OCI-LY7 (cell line): ENCODE measurements at regions not wholly inside any gene's neighbourhood (a gene's known extent, or its start where the extent isn't known, plus 50 kb on each side); places are given as distances from the start of the nearest gene placed in this dataset.

Source experiments
- BruUV-seq: library from RNA; stranded (reverse); fragments of 400-500 nt; replicated peaks from 2 replicates; lab custom pipeline; 2021; lab: Mats Ljungman, UMichigan
- CTCF ChIA-PET: fragments of 300-600 bp; sonication (Branson Sonifier 250); formaldehyde crosslinking; loops from one replicate; lab custom pipeline; 2022; ENCODE audit warnings: antibody characterized with exemption; ENCODE audit not compliant: unreplicated experiment; lab: Charles Lee
- POLR2A ChIA-PET: fragments of 300-600 bp; sonication (Branson Sonifier 250); formaldehyde crosslinking; loops from one replicate; lab custom pipeline; 2022; ENCODE audit warnings: antibody characterized with exemption; lab: Charles Lee
- DNase-seq: peaks from one replicate; pipeline ENCODE4 v3.0.0-alpha.2; 2015; ENCODE audit warnings: low spot score
- H2AFZ ChIP-seq: fragments of 200-600 bp; sonication (generic), shearing (Covaris generic); 2 replicates; pipeline ENCODE4 v1.6.1; 2014; ENCODE audit warnings: mild to moderate bottlenecking, antibody characterized with exemption, low read length, moderate library complexity
- H3K27ac ChIP-seq: fragments of 200-600 bp; sonication (generic); 2 replicates; pipeline ENCODE4 v1.5.1; 2014; ENCODE audit warnings: mixed run types, low read depth, mild to moderate bottlenecking, moderate library complexity, low read length, inconsistent platforms; ENCODE audit not compliant: poor library complexity, severe bottlenecking
- H3K36me3 ChIP-seq: fragments of 200-600 bp; sonication (generic); 2 replicates; pipeline ENCODE4 v1.6.1; 2014; ENCODE audit warnings: mild to moderate bottlenecking, antibody characterized with exemption, low read length, moderate library complexity, mixed read lengths; ENCODE audit not compliant: insufficient read depth
- H3K4me1 ChIP-seq: fragments of 200-600 bp; sonication (generic); 2 replicates; pipeline ENCODE4 v1.5.1; 2014; ENCODE audit warnings: mild to moderate bottlenecking, low read length; ENCODE audit not compliant: insufficient read depth, poor library complexity, severe bottlenecking
- H3K4me2 ChIP-seq: fragments of 200-600 bp; sonication (generic); 2 replicates; pipeline ENCODE4 v1.6.1; 2014; ENCODE audit warnings: mild to moderate bottlenecking, low read length
- H3K4me3 ChIP-seq: fragments of 200-600 bp; sonication (generic); 2 replicates; pipeline ENCODE4 v1.5.1; 2014; ENCODE audit warnings: mild to moderate bottlenecking, low read depth, low read length; ENCODE audit not compliant: poor library complexity, severe bottlenecking
- H3K79me2 ChIP-seq: fragments of 200-600 bp; sonication (generic); 2 replicates; pipeline ENCODE4 v1.6.1; 2016; ENCODE audit warnings: low read depth, mild to moderate bottlenecking, low read length, moderate library complexity, mixed read lengths; ENCODE audit not compliant: insufficient read depth
- H3K9me2 ChIP-seq: fragments of 200-600 bp; sonication (generic); 2 replicates; pipeline ENCODE4 v1.6.1; 2016; ENCODE audit warnings: mild to moderate bottlenecking, low read length, mixed read lengths; ENCODE audit not compliant: insufficient read depth
- H3K9me3 ChIP-seq: fragments of 200-600 bp; sonication (generic); 2 replicates; pipeline ENCODE4 v1.6.1; 2014; ENCODE audit warnings: mild to moderate bottlenecking, mixed run types, low read length, mixed read lengths
- H4K20me1 ChIP-seq: fragments of 200-600 bp; sonication (generic); 2 replicates; pipeline ENCODE4 v1.6.1; 2014; ENCODE audit warnings: mild to moderate bottlenecking, antibody characterized with exemption, low read length, moderate library complexity, mixed read lengths; ENCODE audit not compliant: insufficient read depth
- CTCF ChIP-seq: fragments of 200-600 bp; sonication (generic); conservative IDR thresholded peaks from 2 replicates; pipeline ENCODE4 v1.5.1; 2014; ENCODE audit warnings: mild to moderate bottlenecking, antibody characterized with exemption, low read length, moderate library complexity, mixed read lengths
- EZH2phosphoT487 ChIP-seq: fragments of 200-600 bp; sonication (generic); IDR thresholded peaks from 2 replicates; pipeline ENCODE4 v1.6.1; 2018; ENCODE audit warnings: low read depth, borderline replicate concordance, mild to moderate bottlenecking, mixed run types, antibody characterized with exemption, low read length, moderate library complexity, mixed read lengths
- intact Hi-C: fragments of 100-400 bp; cut with micrococcal nuclease; formaldehyde crosslinking; loops from one replicate; pipeline ENCODE4 v1.10.0; 2022; ENCODE audit not compliant: unreplicated experiment

DNA sequence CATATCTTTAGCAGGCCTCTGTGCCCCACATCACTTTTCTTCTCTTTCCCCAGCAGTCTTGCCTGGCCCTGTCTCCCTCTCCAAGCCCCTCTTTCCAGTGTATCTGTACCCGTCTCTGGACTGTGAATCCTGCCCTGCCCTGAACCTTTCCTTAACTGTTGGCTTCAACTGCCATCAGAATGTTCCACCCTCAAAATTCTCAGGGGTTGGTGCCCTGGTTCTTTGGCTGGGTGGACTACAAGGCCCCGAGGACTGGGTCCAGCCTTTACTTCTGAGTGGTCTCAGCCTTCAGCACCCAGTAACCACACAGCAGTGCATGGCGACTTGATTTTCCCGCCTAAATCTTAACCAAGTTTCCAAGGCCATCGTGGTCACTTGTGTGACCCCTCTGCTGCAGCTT lies 333.5 kb upstream of the RGMA start:
- Histone ChIP-seq H3K4me3 (no peak overlapping the region), H3K9me2 (no peaks in the 10 kb centered on the region), H2AFZ (no peak overlapping the region), H3K4me2 (no peak overlapping the region), H3K4me1 (no peaks in the 10 kb centered on the region), H4K20me1 (no peaks in the 10 kb centered on the region), H3K36me3 (no peaks in the 10 kb centered on the region), H3K79me2 (no peaks in the 10 kb centered on the region), H3K9me3 (no peaks in the 10 kb centered on the region), H3K27ac (no peak overlapping the region)
- TF ChIP-seq EZH2phosphoT487: no peak
- no peak for TF ChIP-seq CTCF
- CTCF ChIA-PET: no interaction called here
- DNase-seq: no peak
- intact Hi-C loops: no loop called here
- no TSS peak for BruUV-seq
- POLR2A ChIA-PET: interaction anchor here (0.6 kb wide), 1 partner anchor 162 kb away, joined by 3 read pairs; no protein-coding TSS in a partner anchor

- H3K4me1 ChIP-seq: no peaks in the 10 kb centered on the region
- ChIA-PET POLR2A (interaction anchor here (0.6 to 0.7 kb wide), 2 partner anchors 559 to 1053 kb away, joined by 3 to 5 read pairs; no protein-coding TSS in a partner anchor), CTCF (no interaction called here)
- TF ChIP-seq CTCF (no peak), EZH2phosphoT487 (no peak)
- intact Hi-C loops: no loop called here
- H3K4me3 ChIP-seq: no peak overlapping the region
- H3K9me2 ChIP-seq: no peaks in the 10 kb centered on the region
- no peaks in the 10 kb centered on the region for H4K20me1 ChIP-seq
- H3K79me2 ChIP-seq: no peaks in the 10 kb centered on the region
- no peak for DNase-seq
- no peak overlapping the region for H3K27ac ChIP-seq
- H3K4me2 ChIP-seq: no peak overlapping the region
- no TSS peak for BruUV-seq
- no peak overlapping the region for H2AFZ ChIP-seq
- H3K36me3 ChIP-seq: no peaks in the 10 kb centered on the region
- no peaks in the 10 kb centered on the region for H3K9me3 ChIP-seq
Measured at GRCh38 chr15:93420477-93420876, 331.5 kb upstream of the RGMA start.

DNA sequence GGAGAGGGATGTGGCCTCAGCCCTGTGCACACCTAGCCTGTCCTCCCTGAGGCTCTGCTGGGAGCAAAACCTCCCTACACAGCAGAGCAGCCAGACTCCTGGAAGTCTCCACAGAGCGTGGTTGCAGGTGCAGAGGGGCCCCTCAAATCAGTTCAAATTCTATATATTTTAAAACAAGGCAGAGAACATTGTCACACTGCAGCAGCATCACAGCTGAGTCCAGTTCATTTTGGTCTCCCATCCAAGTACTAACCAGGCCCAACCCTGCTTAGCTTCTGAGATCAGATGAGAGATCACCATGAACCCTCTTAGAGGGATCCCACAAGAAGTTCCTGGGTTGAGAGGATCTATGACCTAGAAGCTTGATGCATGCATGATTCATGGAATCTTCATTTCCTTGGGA lies 331.0 kb upstream of the RGMA start:
- no peak overlapping the region for H3K4me2 ChIP-seq
- no peak overlapping the region for H3K27ac ChIP-seq
- no peaks in the 10 kb centered on the region for H3K4me1 ChIP-seq
- no peak overlapping the region for H2AFZ ChIP-seq
- no peak overlapping the region for H3K4me3 ChIP-seq
- intact Hi-C loops: no loop called here
- H3K36me3 ChIP-seq: no peaks in the 10 kb centered on the region
- DNase-seq: no peak
- H3K79me2 ChIP-seq: no peaks in the 10 kb centered on the region
- no peaks in the 10 kb centered on the region for H4K20me1 ChIP-seq
- no peaks in the 10 kb centered on the region for H3K9me3 ChIP-seq
- no TSS peak for BruUV-seq
- CTCF ChIA-PET: no interaction called here
- H3K9me2 ChIP-seq: no peaks in the 10 kb centered on the region
- POLR2A ChIA-PET: interaction anchor here (0.6 to 0.7 kb wide), 2 partner anchors 559 to 1054 kb away, joined by 3 to 5 read pairs; no protein-coding TSS in a partner anchor
- TF ChIP-seq CTCF: no peak
- TF ChIP-seq EZH2phosphoT487: no peak
